K562 (cell line): ENCODE measurements at regions not wholly inside any gene's neighbourhood (a gene's known extent, or its start where the extent isn't known, plus 50 kb on each side); places are given as distances from the start of the nearest gene placed in this dataset.

Experiments
- ATAC-seq: fragments of 200-7000 bp; cut with Tn5 transposase; 3 replicates; pipeline ENCODE4 v1.9.1; 2020; ENCODE audit warnings: moderate library complexity
- BruUV-seq: library from RNA; stranded (reverse); fragments of 400-500 nt; replicated peaks from 2 replicates; lab custom pipeline; 2021; lab: Mats Ljungman, UMichigan
- CTCF ChIA-PET: fragments of 300-600 bp; formaldehyde crosslinking; extraction: SDS; loops from one replicate; lab custom pipeline; 2021; ENCODE audit warnings: low intra/inter-chr PET ratio; lab: Yijun Ruan, JAX
- POLR2A ChIA-PET: fragments of 300-600, 350-650 bp; sonication (Branson Sonifier 250); formaldehyde crosslinking; extraction: SDS; loops from one replicate; lab custom pipeline; 2021; ENCODE audit warnings: antibody characterized with exemption, inconsistent platforms; lab: Yijun Ruan, JAX
- DNase-seq, 4 experiments: peaks; one replicate each; pipeline versions ENCODE4 v3.0.0 to v3.0.0-alpha.2; 2011 to 2018; ENCODE audit warnings: low spot score in 3 of 4, mixed read lengths in 3 of 4; ENCODE audit errors: extremely low read depth in 1 of 4
- FAIRE-seq: peaks from 2 replicates; lab custom pipeline; 2011; peaks lifted over from hg19 to GRCh38; lab: Jason Lieb, UNC
- H2AFZ ChIP-seq: 2 replicates; pipeline ENCODE4 v1.6.0; 2011; ENCODE audit warnings: low read depth, low read length, control low read depth, inconsistent platforms
- H3K27ac ChIP-seq: fragments of 200-600 bp; 3 replicates; pipeline ENCODE4 v1.8.0; 2011; ENCODE audit warnings: low read depth, mild to moderate bottlenecking, control low read depth, inconsistent platforms, low read length, moderate library complexity, mixed read lengths; ENCODE audit errors: extremely low read depth
- H3K27me3 ChIP-seq, 2 experiments: fragments of 300-600 bp in 1 of 2; 2 replicates in 1 of 2; 3 replicates in 1 of 2; pipeline versions ENCODE4 v1.6.0 to v1.8.0; 2011; ENCODE audit warnings: inconsistent platforms in 2 of 2, low read length in 2 of 2, mild to moderate bottlenecking in 1 of 2, mixed read lengths in 1 of 2, moderate library complexity in 1 of 2; ENCODE audit not compliant: control insufficient read depth in 2 of 2, insufficient read depth in 2 of 2
- H3K36me3 ChIP-seq: fragments of 300-600 bp; 3 replicates; pipeline ENCODE4 v1.8.0; 2011; ENCODE audit warnings: mild to moderate bottlenecking, low read length, inconsistent platforms; ENCODE audit not compliant: control insufficient read depth, insufficient read depth
- H3K4me1 ChIP-seq, 2 experiments: fragments of 200-600 bp in 1 of 2; replicated peaks in 1 of 2; 2 replicates in 1 of 2; 3 replicates in 1 of 2; pipeline versions ENCODE4 v1.5.1 to v1.8.0; 2011; ENCODE audit warnings: inconsistent platforms in 2 of 2, low read length in 2 of 2, mild to moderate bottlenecking in 1 of 2, mixed read lengths in 1 of 2, moderate library complexity in 1 of 2; ENCODE audit not compliant: control insufficient read depth in 2 of 2, insufficient read depth in 2 of 2
- H3K4me2 ChIP-seq: 2 replicates; pipeline ENCODE4 v1.6.1; 2011; ENCODE audit warnings: low read length, control low read depth, inconsistent platforms, mixed read lengths; ENCODE audit not compliant: insufficient read depth
- H3K4me3 ChIP-seq: fragments of 200-600 bp; sonication (generic), shearing (Covaris generic); 2 replicates; pipeline ENCODE4 v1.5.1; 2016; ENCODE audit warnings: control low read depth, inconsistent platforms
- H3K79me2 ChIP-seq: fragments of 200-600 bp; 3 replicates; pipeline ENCODE4 v1.8.0; 2011; ENCODE audit warnings: low read length, inconsistent platforms; ENCODE audit not compliant: control insufficient read depth, insufficient read depth
- H3K9ac ChIP-seq, 2 experiments: 2 replicates each; pipeline versions ENCODE4 v1.6.0 to v1.6.1; 2011; ENCODE audit warnings: low read depth in 2 of 2, low read length in 2 of 2, control low read depth in 1 of 2, inconsistent platforms in 1 of 2, mild to moderate bottlenecking in 1 of 2, mixed read lengths in 1 of 2; ENCODE audit not compliant: insufficient read depth in 1 of 2
- H3K9me1 ChIP-seq: one replicate; pipeline ENCODE4 v1.6.0; 2011; ENCODE audit warnings: inconsistent platforms, mild to moderate bottlenecking, low read length, moderate library complexity; ENCODE audit not compliant: control insufficient read depth, insufficient read depth
- H3K9me3 ChIP-seq: replicated peaks from 2 replicates; pipeline ENCODE4 v1.5.1; 2011; ENCODE audit warnings: low read depth, low read length, inconsistent platforms; ENCODE audit not compliant: control insufficient read depth, insufficient read depth
- H4K20me1 ChIP-seq: replicated peaks from 2 replicates; pipeline ENCODE4 v1.6.1; 2011; ENCODE audit warnings: low read length, inconsistent platforms, mixed read lengths; ENCODE audit not compliant: control insufficient read depth, insufficient read depth
- NR2F6 ChIP-seq: fragments of 450-650 bp; formaldehyde crosslinking; IDR thresholded peaks from 2 replicates; pipeline ENCODE4 v1.4.0; 2020; ENCODE audit warnings: mild to moderate bottlenecking
- ZNF3 ChIP-seq: fragments of 250-450 bp; sonication (Bioruptor Pico); IDR thresholded peaks from 2 replicates; pipeline ENCODE4 v1.5.0; 2021; ENCODE audit warnings: mild to moderate bottlenecking, moderate library complexity
- WGBS: fragments of 100-300 bp; shearing (Covaris generic); methylation state at CpG from one replicate; pipeline ENCODE4 v1.1.6; 2016; ENCODE audit warnings: low coverage, mixed read lengths; ENCODE audit not compliant: insufficient coverage; ENCODE audit errors: missing lambda C conversion rate; 5-methylcytosine and 5-hydroxymethylcytosine counted together
- in situ Hi-C: fragments of 300-500 bp; cut with MboI; formaldehyde crosslinking; loops from 4 replicates; pipeline ENCODE4 v1.15.0; 2018; ENCODE audit warnings: inconsistent platforms, mixed read lengths
- intact Hi-C: fragments of 100-400 bp; cut with micrococcal nuclease; formaldehyde crosslinking; loops from 2 replicates; pipeline ENCODE4 v1.14.2; 2022
- TF ChIP-seq, protein P1 (sequence below): sonication (generic); formaldehyde crosslinking; IDR thresholded peaks from 2 replicates; pipeline ENCODE4 v1.8.0; 2023; ENCODE audit warnings: mild to moderate bottlenecking, missing genetic modification reagents
- TF ChIP-seq, protein P2 (sequence below): sonication (generic); formaldehyde crosslinking; IDR thresholded peaks from 2 replicates; pipeline ENCODE4 v1.8.0; 2022; ENCODE audit warnings: missing genetic modification reagents, mild to moderate bottlenecking, moderate library complexity, borderline replicate concordance

DNA sequence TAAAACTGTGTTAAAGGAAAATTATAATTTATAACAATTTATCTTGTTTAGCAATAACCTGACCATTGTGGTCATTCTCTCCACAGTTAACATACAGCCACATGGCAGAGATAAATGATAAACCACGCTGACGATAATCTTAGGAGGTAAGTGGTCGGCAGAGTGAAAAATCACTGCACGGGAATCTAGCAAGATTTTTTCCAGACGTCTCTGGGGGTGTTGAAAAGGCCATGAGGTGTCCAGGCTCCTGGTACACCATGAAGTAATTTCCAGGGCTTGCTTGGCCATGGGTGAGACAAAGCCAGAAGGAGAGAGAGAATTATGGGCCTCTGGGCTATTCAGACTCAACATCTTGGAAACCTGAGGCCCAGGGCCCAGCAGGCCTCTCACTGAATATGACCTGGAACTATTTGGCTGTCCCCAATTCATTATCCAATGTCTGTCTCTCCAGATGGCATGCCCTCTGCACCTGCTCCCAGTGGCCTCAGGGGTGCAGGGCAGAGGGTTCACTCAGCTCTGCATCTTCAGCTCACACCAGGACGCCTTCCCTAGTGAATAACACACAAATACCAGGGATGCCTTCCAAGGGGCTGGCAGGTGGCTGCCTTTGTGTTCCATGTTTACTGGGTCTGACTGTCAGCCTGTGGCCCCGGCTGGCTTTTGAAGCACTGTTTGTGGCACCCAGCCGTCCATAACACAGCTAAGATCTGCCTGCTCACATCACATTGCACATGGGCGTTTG is 590.4 kb upstream of the PFKP start:
- no peaks in the 10 kb centered on the region for H3K9me3 ChIP-seq
- no peaks in the 10 kb centered on the region for H3K79me2 ChIP-seq
- H3K4me1 ChIP-seq = no peaks in the 10 kb centered on the region
- POLR2A ChIA-PET = no interaction called here
- DNase-seq (no peak), FAIRE-seq (no peak), ATAC-seq (no peak)
- no peak overlapping the region for H3K4me2 ChIP-seq
- no TSS peak for BruUV-seq
- no peak overlapping the region for H3K4me3 ChIP-seq
- CTCF ChIA-PET = no interaction called here
- H3K27me3 ChIP-seq = no peaks in the 10 kb centered on the region; a peak in 1 of 5 replicates
- no peak overlapping the region for H3K9ac ChIP-seq
- no peaks in the 10 kb centered on the region for H3K36me3 ChIP-seq
- intact Hi-C loops (no loop called here), in situ Hi-C loops (no loop called here)
- H3K9me1 ChIP-seq = no peaks in the 10 kb centered on the region
- H2AFZ ChIP-seq = no peak overlapping the region
- H3K27ac ChIP-seq = no peak overlapping the region
- WGBS = 0% methylated on average over 9 of the region's 9 CpGs
- TF ChIP-seq NR2F6 (CRISPR knock-in tag) = no peak
- TF ChIP-seq, protein P1, sequence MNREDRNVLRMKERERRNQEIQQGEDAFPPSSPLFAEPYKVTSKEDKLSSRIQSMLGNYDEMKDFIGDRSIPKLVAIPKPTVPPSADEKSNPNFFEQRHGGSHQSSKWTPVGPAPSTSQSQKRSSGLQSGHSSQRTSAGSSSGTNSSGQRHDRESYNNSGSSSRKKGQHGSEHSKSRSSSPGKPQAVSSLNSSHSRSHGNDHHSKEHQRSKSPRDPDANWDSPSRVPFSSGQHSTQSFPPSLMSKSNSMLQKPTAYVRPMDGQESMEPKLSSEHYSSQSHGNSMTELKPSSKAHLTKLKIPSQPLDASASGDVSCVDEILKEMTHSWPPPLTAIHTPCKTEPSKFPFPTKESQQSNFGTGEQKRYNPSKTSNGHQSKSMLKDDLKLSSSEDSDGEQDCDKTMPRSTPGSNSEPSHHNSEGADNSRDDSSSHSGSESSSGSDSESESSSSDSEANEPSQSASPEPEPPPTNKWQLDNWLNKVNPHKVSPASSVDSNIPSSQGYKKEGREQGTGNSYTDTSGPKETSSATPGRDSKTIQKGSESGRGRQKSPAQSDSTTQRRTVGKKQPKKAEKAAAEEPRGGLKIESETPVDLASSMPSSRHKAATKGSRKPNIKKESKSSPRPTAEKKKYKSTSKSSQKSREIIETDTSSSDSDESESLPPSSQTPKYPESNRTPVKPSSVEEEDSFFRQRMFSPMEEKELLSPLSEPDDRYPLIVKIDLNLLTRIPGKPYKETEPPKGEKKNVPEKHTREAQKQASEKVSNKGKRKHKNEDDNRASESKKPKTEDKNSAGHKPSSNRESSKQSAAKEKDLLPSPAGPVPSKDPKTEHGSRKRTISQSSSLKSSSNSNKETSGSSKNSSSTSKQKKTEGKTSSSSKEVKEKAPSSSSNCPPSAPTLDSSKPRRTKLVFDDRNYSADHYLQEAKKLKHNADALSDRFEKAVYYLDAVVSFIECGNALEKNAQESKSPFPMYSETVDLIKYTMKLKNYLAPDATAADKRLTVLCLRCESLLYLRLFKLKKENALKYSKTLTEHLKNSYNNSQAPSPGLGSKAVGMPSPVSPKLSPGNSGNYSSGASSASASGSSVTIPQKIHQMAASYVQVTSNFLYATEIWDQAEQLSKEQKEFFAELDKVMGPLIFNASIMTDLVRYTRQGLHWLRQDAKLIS (CRISPR knock-in tag) = no peak
- TF ChIP-seq ZNF3 (CRISPR knock-in tag) = no peak
- TF ChIP-seq, protein P2, sequence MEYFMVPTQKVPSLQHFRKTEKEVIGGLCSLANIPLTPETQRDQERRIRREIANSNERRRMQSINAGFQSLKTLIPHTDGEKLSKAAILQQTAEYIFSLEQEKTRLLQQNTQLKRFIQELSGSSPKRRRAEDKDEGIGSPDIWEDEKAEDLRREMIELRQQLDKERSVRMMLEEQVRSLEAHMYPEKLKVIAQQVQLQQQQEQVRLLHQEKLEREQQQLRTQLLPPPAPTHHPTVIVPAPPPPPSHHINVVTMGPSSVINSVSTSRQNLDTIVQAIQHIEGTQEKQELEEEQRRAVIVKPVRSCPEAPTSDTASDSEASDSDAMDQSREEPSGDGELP (CRISPR knock-in tag) = no peak
- H4K20me1 ChIP-seq = no peaks in the 10 kb centered on the region
